GM06990 (cell line): ENCODE measurements at regions not wholly inside any gene's neighbourhood (a gene's known extent, or its start where the extent isn't known, plus 50 kb on each side); places are given as distances from the start of the nearest gene placed in this dataset.
"Not testable (repeated sequence)": the region's sequence is repeated elsewhere in the genome, so short reads cannot be mapped to it uniquely, and the experiment has no call there.

Experiments
- DNase-seq: peaks from one replicate; pipeline ENCODE4 v3.0.0-alpha.2; 2011; ENCODE audit not compliant: insufficient read length; ENCODE audit errors: extremely low read depth
- H3K27me3 ChIP-seq: replicated peaks from 2 replicates; pipeline ENCODE4 v1.6.0; 2011; ENCODE audit warnings: low read length; ENCODE audit not compliant: control insufficient read depth, insufficient read depth
- H3K36me3 ChIP-seq: 2 replicates; pipeline ENCODE4 v1.5.1; 2011; ENCODE audit warnings: low read length; ENCODE audit not compliant: control insufficient read depth, insufficient read depth
- H3K4me3 ChIP-seq: replicated peaks from 2 replicates; pipeline ENCODE4 v1.5.1; 2011; ENCODE audit warnings: low read depth, mild to moderate bottlenecking, control low read depth, low read length
- TF ChIP-seq, protein P1 (sequence below): IDR thresholded peaks from 2 replicates; pipeline ENCODE4 v1.5.1; 2011; ENCODE audit warnings: low read length, control low read depth, mild to moderate bottlenecking, inconsistent platforms; ENCODE audit not compliant: insufficient read depth, poor library complexity, severe bottlenecking

DNA sequence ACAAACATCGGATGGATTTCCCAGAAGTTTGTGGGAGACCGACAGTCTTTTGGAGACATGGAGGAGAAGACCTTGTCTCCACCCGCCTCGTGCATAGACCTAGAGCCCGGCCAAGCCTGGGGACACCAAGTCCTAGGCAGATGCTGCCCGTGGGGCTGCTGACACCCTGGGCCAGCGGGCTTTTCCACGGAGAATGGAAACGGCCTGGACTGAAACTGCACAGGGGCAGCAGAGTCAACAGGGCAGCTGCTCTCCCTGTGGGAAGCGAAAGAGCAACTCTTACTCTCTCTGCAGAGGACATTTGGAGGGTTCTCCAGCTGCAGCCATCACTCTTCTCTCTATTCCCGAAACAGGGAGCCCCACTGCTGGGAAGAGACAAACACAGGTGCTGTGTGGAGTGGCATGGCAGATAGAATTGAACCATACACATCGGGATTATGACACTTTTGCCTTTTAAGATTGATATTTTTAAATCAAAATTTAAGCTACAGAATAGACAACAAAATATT is 401.2 kb downstream of the THBS2 start:
- no peaks in the 10 kb centered on the region for H3K27me3 ChIP-seq
- no peak overlapping the region for H3K4me3 ChIP-seq
- DNase-seq, result no peak
- TF ChIP-seq, protein P1, sequence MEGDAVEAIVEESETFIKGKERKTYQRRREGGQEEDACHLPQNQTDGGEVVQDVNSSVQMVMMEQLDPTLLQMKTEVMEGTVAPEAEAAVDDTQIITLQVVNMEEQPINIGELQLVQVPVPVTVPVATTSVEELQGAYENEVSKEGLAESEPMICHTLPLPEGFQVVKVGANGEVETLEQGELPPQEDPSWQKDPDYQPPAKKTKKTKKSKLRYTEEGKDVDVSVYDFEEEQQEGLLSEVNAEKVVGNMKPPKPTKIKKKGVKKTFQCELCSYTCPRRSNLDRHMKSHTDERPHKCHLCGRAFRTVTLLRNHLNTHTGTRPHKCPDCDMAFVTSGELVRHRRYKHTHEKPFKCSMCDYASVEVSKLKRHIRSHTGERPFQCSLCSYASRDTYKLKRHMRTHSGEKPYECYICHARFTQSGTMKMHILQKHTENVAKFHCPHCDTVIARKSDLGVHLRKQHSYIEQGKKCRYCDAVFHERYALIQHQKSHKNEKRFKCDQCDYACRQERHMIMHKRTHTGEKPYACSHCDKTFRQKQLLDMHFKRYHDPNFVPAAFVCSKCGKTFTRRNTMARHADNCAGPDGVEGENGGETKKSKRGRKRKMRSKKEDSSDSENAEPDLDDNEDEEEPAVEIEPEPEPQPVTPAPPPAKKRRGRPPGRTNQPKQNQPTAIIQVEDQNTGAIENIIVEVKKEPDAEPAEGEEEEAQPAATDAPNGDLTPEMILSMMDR, result no peak
- no peaks in the 10 kb centered on the region for H3K36me3 ChIP-seq

GRCh38 chr6:168851460-168852375 is 401.9 kb downstream of the THBS2 start:
- no peak overlapping the region for H3K4me3 ChIP-seq

DNA sequence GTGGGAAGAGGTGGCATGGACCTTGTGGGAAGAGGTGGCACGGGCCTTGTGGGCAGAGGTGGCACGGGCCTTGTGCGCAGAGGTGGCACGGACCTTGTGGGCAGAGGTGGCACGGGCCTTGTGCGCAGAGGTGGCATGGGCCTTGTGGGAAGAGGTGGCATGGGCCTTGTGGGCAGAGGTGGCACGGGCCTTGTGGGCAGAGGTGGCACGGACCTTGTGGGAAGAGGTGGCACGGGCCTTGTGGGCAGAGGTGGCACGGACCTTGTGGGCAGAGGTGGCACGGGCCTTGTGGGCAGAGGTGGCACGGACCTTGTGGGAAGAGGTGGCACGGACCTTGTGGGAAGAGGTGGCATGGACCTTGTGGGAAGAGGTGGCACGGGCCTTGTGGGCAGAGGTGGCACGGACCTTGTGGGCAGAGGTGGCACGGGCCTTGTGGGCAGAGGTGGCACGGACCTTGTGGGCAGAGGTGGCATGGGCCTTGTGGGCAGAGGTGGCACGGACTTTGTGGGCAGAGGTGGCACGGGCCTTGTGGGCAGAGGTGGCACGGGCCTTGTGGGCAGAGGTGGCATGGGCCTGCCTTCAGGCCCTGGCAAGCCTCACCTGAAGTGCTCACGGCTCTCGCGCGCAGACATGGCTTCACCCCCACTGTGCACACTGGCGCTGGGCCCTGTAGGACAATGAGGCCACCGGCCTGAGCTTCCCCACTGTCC is 403.5 kb downstream of the THBS2 start:
- not testable (repeated sequence) for H3K27me3 ChIP-seq, H3K4me3 ChIP-seq, DNase-seq, H3K36me3 ChIP-seq

More at GRCh38 chr6:168851460-168852375, 401.9 kb downstream of the THBS2 start:
- DNase-seq, result no peak
- TF ChIP-seq, protein P1, result no peak
- Histone ChIP-seq H3K36me3 (no peaks in the 10 kb centered on the region), H3K27me3 (no peaks in the 10 kb centered on the region)

DNA sequence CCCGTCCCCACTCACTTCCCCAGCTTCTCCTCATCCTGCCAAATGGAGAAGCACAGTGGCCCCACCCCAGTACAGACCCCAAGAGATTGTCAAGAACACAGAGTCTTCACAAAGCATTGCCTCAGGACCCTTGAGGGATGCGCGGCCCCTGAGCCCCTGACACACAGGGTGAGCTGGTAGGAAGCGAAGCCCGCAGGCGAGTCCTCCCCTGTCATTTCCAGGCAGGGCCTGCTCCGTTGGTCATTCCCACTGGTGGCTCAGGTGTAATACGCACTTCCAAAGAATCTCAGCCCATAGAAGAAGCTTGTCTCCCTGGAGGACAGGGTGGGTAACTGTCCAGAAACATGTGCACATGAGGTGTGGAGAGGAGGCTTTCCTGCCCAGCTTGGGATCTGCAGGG is 404.2 kb downstream of the THBS2 start:
- H3K27me3 ChIP-seq, result no peaks in the 10 kb centered on the region
- no peak overlapping the region for H3K4me3 ChIP-seq
- no peaks in the 10 kb centered on the region for H3K36me3 ChIP-seq
- no peak for DNase-seq
- TF ChIP-seq, protein P1, result no peak

GRCh38 chr6:168848797-168849196 is 404.8 kb downstream of the THBS2 start:
- no peak for DNase-seq
- TF ChIP-seq, protein P1, result no peak
- no peak overlapping the region for H3K4me3 ChIP-seq
- H3K36me3 ChIP-seq, result no peaks in the 10 kb centered on the region
- H3K27me3 ChIP-seq, result no peaks in the 10 kb centered on the region
